Nucleus accumbens (tissue), 56 donors: ENCODE measurements at regions not wholly inside any gene's neighbourhood (a gene's known extent, or its start where the extent isn't known, plus 50 kb on each side); places are given as distances from the start of the nearest gene placed in this dataset.

Experiments used
- DNase-seq, 56 donors: peaks; one replicate each; lab custom pipeline; 2025; lab: John Stamatoyannopoulos, UW

- DNase-seq = no peak
These were observed 68.1 kb downstream of the HTR5A start for GRCh38 chr7:155138204-155138603.

GRCh38 chr7:155141562-155141961, 71.4 kb downstream of the HTR5A start:
- DNase-seq = no peak

- DNase-seq = no peak
These were observed 73.3 kb downstream of the HTR5A start for GRCh38 chr7:155143381-155143780.

GRCh38 chr7:155144371-155144770, 74.2 kb downstream of the HTR5A start:
- DNase-seq = no peak

GRCh38 chr7:155145477-155146255, 75.5 kb downstream of the HTR5A start:
- DNase-seq = no peak

- no peak for DNase-seq
These were observed 77.0 kb downstream of the HTR5A start for GRCh38 chr7:155147172-155147571.

- no peak for DNase-seq
These were observed 77.5 kb downstream of the HTR5A start for GRCh38 chr7:155147624-155148023.

- no peak for DNase-seq
These were observed 83.6 kb downstream of the HTR5A start for GRCh38 chr7:155153676-155154075.

- DNase-seq = no peak
These were observed 84.5 kb downstream of the HTR5A start for GRCh38 chr7:155154586-155154985.

- DNase-seq = no peak
These were observed 91.6 kb downstream of the HTR5A start for GRCh38 chr7:155161690-155162089.

- no peak for DNase-seq
These were observed 92.3 kb downstream of the HTR5A start for GRCh38 chr7:155162422-155162821.

GRCh38 chr7:155163696-155164095, 93.6 kb downstream of the HTR5A start:
- DNase-seq = no peak

GRCh38 chr7:155164316-155164715, 94.2 kb downstream of the HTR5A start:
- no peak for DNase-seq

- DNase-seq = no peak
These were observed 96.0 kb downstream of the HTR5A start for GRCh38 chr7:155166108-155166507.

- peak in 1 of 56 donors; percentile 2 for DNase-seq
These were observed 96.7 kb downstream of the HTR5A start for GRCh38 chr7:155166673-155167370.

GRCh38 chr7:155167706-155168365, 97.7 kb downstream of the HTR5A start:
- no peak for DNase-seq

- DNase-seq = no peak
These were observed 98.7 kb downstream of the HTR5A start for GRCh38 chr7:155168597-155169480.

- DNase-seq = no peak
These were observed 99.5 kb downstream of the HTR5A start for GRCh38 chr7:155169498-155170065.

- no peak for DNase-seq
These were observed 100.2 kb downstream of the HTR5A start for GRCh38 chr7:155170331-155170730.

GRCh38 chr7:155172141-155172540, 102.0 kb downstream of the HTR5A start:
- DNase-seq = no peak
